ENCODE measurements at regions not wholly inside any gene's neighbourhood (a gene's known extent, or its start where the extent isn't known, plus 50 kb on each side); places are given as distances from the start of the nearest gene placed in this dataset.
A peak's percentile ranks its signal among the peaks of the same experiment; 100 is the strongest.

DNA sequence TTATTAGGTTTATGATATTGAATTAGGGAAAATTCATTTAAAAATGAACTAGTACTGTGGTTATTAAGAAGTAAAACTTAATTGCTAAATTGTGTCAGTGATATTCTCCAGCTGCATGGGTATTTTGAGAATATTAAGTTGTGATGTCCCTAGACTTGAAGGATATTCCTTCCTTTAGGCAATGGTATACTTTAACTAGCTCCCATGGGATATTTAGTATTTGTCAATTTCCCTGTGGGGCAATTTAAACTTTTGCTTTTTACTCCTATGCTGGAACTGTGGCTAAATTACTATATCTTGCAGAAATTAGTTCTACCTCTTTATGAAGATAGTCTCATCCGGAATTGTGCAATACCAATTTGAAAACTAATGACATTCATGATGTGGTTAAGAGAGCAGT lies 151.6 kb upstream of the CSNK1A1L start:
- TF ChIP-seq CEBPG (CRISPR knock-in tag; IDR thresholded peaks at IDR 0.05) (no peak), CEBPG (tag; conservative IDR thresholded peaks at IDR 0.05 in 1 of 2, IDR thresholded peaks at IDR 0.05 in 1 of 2) (0 out of 4 replicates have a peak, but pooled peaks of 1 of the 2 experiments have one; percentile 20)
- TF ChIP-seq, protein P1, sequence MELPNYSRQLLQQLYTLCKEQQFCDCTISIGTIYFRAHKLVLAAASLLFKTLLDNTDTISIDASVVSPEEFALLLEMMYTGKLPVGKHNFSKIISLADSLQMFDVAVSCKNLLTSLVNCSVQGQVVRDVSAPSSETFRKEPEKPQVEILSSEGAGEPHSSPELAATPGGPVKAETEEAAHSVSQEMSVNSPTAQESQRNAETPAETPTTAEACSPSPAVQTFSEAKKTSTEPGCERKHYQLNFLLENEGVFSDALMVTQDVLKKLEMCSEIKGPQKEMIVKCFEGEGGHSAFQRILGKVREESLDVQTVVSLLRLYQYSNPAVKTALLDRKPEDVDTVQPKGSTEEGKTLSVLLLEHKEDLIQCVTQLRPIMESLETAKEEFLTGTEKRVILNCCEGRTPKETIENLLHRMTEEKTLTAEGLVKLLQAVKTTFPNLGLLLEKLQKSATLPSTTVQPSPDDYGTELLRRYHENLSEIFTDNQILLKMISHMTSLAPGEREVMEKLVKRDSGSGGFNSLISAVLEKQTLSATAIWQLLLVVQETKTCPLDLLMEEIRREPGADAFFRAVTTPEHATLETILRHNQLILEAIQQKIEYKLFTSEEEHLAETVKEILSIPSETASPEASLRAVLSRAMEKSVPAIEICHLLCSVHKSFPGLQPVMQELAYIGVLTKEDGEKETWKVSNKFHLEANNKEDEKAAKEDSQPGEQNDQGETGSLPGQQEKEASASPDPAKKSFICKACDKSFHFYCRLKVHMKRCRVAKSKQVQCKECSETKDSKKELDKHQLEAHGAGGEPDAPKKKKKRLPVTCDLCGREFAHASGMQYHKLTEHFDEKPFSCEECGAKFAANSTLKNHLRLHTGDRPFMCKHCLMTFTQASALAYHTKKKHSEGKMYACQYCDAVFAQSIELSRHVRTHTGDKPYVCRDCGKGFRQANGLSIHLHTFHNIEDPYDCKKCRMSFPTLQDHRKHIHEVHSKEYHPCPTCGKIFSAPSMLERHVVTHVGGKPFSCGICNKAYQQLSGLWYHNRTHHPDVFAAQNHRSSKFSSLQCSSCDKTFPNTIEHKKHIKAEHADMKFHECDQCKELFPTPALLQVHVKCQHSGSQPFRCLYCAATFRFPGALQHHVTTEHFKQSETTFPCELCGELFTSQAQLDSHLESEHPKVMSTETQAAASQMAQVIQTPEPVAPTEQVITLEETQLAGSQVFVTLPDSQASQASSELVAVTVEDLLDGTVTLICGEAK (IDR thresholded peaks at IDR 0.05) = no peak
- TF ChIP-seq, protein P1 (CRISPR knock-in tag; IDR thresholded peaks at IDR 0.05) = no peak
- no peaks in the 10 kb centered on the region for H3K9me1 ChIP-seq (ENCODE audit: control insufficient read depth, insufficient read depth, low read length)
- WGBS (ENCODE audit: insufficient coverage, low coverage, missing lambda C conversion rate) = 0% methylated on average over 1 of the region's 1 CpG
- no peaks in the 10 kb centered on the region for H4K20me1 ChIP-seq (replicated peaks; ENCODE audit: control insufficient read depth, insufficient read depth, low read length)
- H3K4me2 ChIP-seq (ENCODE audit: insufficient read depth, low read length) = no peak overlapping the region
- no peaks in the 10 kb centered on the region for H3K79me2 ChIP-seq (ENCODE audit: control insufficient read depth, insufficient read depth, low read length)
- H3K27me3 ChIP-seq (ENCODE audit: control insufficient read depth in 2 of 2, insufficient read depth in 2 of 2, low read length in 2 of 2) = no peaks in the 10 kb centered on the region
- in situ Hi-C loops (cut with MboI) (no loop called here), intact Hi-C loops (cut with micrococcal nuclease) (no loop called here)
- no peaks in the 10 kb centered on the region for H3K9me3 ChIP-seq (replicated peaks; ENCODE audit: control insufficient read depth, insufficient read depth, low read depth, low read length)
- POLR2A ChIA-PET = no interaction called here
- ATAC-seq (no peak), FAIRE-seq (no peak), DNase-seq (ENCODE audit: extremely low read depth in 1 of 4, low spot score in 3 of 4) (no peak)
- H3K27ac ChIP-seq (ENCODE audit: extremely low read depth, low read depth, low read length) = no peak overlapping the region
- BruUV-seq (replicated peaks) = no TSS peak
- H3K9ac ChIP-seq (ENCODE audit: insufficient read depth in 1 of 2, low read depth in 2 of 2, low read length in 2 of 2) = no peak overlapping the region
- H3K4me1 ChIP-seq (replicated peaks in 1 of 2; ENCODE audit: control insufficient read depth in 2 of 2, insufficient read depth in 2 of 2, low read length in 2 of 2) = no peaks in the 10 kb centered on the region
- H2AFZ ChIP-seq (ENCODE audit: low read depth, low read length) = no peak overlapping the region
- H3K36me3 ChIP-seq (ENCODE audit: control insufficient read depth, insufficient read depth, low read length) = no peaks in the 10 kb centered on the region
- no peak overlapping the region for H3K4me3 ChIP-seq
- CTCF ChIA-PET (ENCODE audit: low intra/inter-chr PET ratio) = no interaction called here
